Panc1 (cell line): ENCODE measurements at regions not wholly inside any gene's neighbourhood (a gene's known extent, or its start where the extent isn't known, plus 50 kb on each side); places are given as distances from the start of the nearest gene placed in this dataset.

ENCODE experiments used
- ATAC-seq: fragments of 200-7000 bp; cut with Tn5 transposase; 2 replicates; pipeline ENCODE4 v1.9.1; 2020; ENCODE audit warnings: mild to moderate bottlenecking, moderate library complexity
- BruUV-seq: library from RNA; stranded (reverse); fragments of 400-500 nt; replicated peaks from 2 replicates; lab custom pipeline; 2021; lab: Mats Ljungman, UMichigan
- CTCF ChIA-PET: fragments of 300-600 bp; sonication (Branson Sonifier 250); formaldehyde crosslinking; loops from one replicate; lab custom pipeline; 2022; ENCODE audit warnings: antibody characterized with exemption; lab: Charles Lee
- POLR2A ChIA-PET: fragments of 300-600 bp; sonication (Branson Sonifier 250); formaldehyde crosslinking; loops from one replicate; lab custom pipeline; 2022; ENCODE audit warnings: antibody characterized with exemption; lab: Charles Lee
- DNase-seq: peaks from one replicate; pipeline ENCODE4 v3.0.0-alpha.2; 2010; ENCODE audit warnings: low read depth, low spot score
- H3K27ac ChIP-seq: 2 replicates; pipeline ENCODE4 v1.5.1; 2011; ENCODE audit warnings: mild to moderate bottlenecking, low read length, inconsistent platforms
- H3K27me3 ChIP-seq: fragments of 200-500 bp; sonication (Bioruptor generic); 2 replicates; pipeline ENCODE4 v1.6.0; 2014; ENCODE audit warnings: low read length, inconsistent platforms; ENCODE audit not compliant: control insufficient read depth, insufficient read depth
- H3K36me3 ChIP-seq: fragments of 200-500 bp; sonication (Bioruptor generic); 2 replicates; pipeline ENCODE4 v1.5.1; 2014; ENCODE audit warnings: inconsistent platforms, mild to moderate bottlenecking, low read length, moderate library complexity; ENCODE audit not compliant: control insufficient read depth, insufficient read depth
- H3K4me1 ChIP-seq: 2 replicates; pipeline ENCODE4 v1.5.1; 2011; ENCODE audit warnings: inconsistent platforms, mild to moderate bottlenecking, low read length, moderate library complexity; ENCODE audit not compliant: control insufficient read depth, insufficient read depth
- H3K4me3 ChIP-seq, 2 experiments: 2 replicates each; pipeline ENCODE4 v1.5.1; 2011 to 2012; ENCODE audit warnings: low read depth in 2 of 2, low read length in 2 of 2, mild to moderate bottlenecking in 2 of 2, inconsistent platforms in 1 of 2, moderate library complexity in 1 of 2
- H3K9me3 ChIP-seq: fragments of 200-500 bp; sonication (Bioruptor generic); 2 replicates; pipeline ENCODE4 v1.5.1; 2014; ENCODE audit warnings: low read depth, mild to moderate bottlenecking, inconsistent platforms, low read length, moderate library complexity; ENCODE audit not compliant: control insufficient read depth, insufficient read depth
- CTCF ChIP-seq: fragments of 450-650 bp; IDR thresholded peaks from 2 replicates; pipeline ENCODE4 v1.5.1; 2017; ENCODE audit warnings: mild to moderate bottlenecking
- POLR2AphosphoS5 ChIP-seq: IDR thresholded peaks from 2 replicates; pipeline ENCODE4 v1.6.1; 2012; ENCODE audit warnings: mild to moderate bottlenecking, low read depth, low read length, moderate library complexity
- REST ChIP-seq, 2 experiments: IDR thresholded peaks; 2 replicates each; pipeline ENCODE4 v1.6.1; 2011 to 2012; ENCODE audit warnings: low read depth in 2 of 2, control low read depth in 1 of 2, low read length in 1 of 2, mild to moderate bottlenecking in 1 of 2, moderate library complexity in 1 of 2; ENCODE audit not compliant: insufficient read depth in 1 of 2
- SIN3A ChIP-seq: IDR thresholded peaks from 2 replicates; pipeline ENCODE4 v1.6.1; 2012; ENCODE audit warnings: low read depth, mild to moderate bottlenecking, low read length, moderate library complexity, borderline replicate concordance; ENCODE audit not compliant: insufficient read depth
- TCF7L2 ChIP-seq: IDR thresholded peaks from 2 replicates; pipeline ENCODE4 v1.6.1; 2011; ENCODE audit warnings: mild to moderate bottlenecking, low read depth, low read length, inconsistent platforms
- in situ Hi-C: cut with HindIII; loops from 2 replicates; pipeline ENCODE4 v1.10.0; 2016; ENCODE audit warnings: low sequenced_read_pairs, low pct_unique_long_range_greater_than_20kb
- intact Hi-C: fragments of 100-400 bp; cut with micrococcal nuclease; formaldehyde crosslinking; loops from one replicate; pipeline ENCODE4 v1.10.0; 2022; ENCODE audit not compliant: unreplicated experiment

- intact Hi-C loops = no loop called here
- no peaks in the 10 kb centered on the region for H3K36me3 ChIP-seq
- H3K4me3 ChIP-seq = no peak overlapping the region
- H3K27me3 ChIP-seq = no peaks in the 10 kb centered on the region
- H3K9me3 ChIP-seq = peaks cover 9% of the 10 kb centered on the region; the same call in 1 of the 2 replicates
- ChIA-PET POLR2A (no interaction called here), CTCF (no interaction called here)
- peak overlapping the region; percentile 67 for H3K27ac ChIP-seq
- TF ChIP-seq REST (IDR thresholded peaks at IDR 0.05; ENCODE audit: insufficient read depth in 1 of 2, low read depth in 2 of 2, low read length in 1 of 2) (no peak), SIN3A (no peak), POLR2AphosphoS5 (peak; percentile 27; the same call in 1 of the 2 replicates), TCF7L2 (peak; percentile 43; the same call in 1 of the 2 replicates), CTCF (no peak)
- BruUV-seq = no TSS peak
- ATAC-seq (peak; percentile 75), DNase-seq (no peak)
- peaks cover 28% of the 10 kb centered on the region for H3K4me1 ChIP-seq
- in situ Hi-C loops = no loop called here
Measured at GRCh38 chr15:70427167-70428120, 329.7 kb upstream of the TLE3 start.

GRCh38 chr15:70426096-70426821 lies 328.5 kb upstream of the TLE3 start:
- BruUV-seq = no TSS peak
- no peaks in the 10 kb centered on the region for H3K27me3 ChIP-seq
- H3K4me1 ChIP-seq = peaks cover 28% of the 10 kb centered on the region
- CTCF ChIA-PET = interaction anchor here (0.6 kb wide), 1 partner anchor 63 kb away, joined by 3 read pairs; no protein-coding TSS in a partner anchor
- peak; percentile 24 for DNase-seq
- H3K36me3 ChIP-seq = no peaks in the 10 kb centered on the region
- H3K27ac ChIP-seq = peak overlapping the region; percentile 67
- in situ Hi-C loops = no loop called here
- TF ChIP-seq REST (IDR thresholded peaks at IDR 0.05; ENCODE audit: insufficient read depth in 1 of 2, low read depth in 2 of 2, low read length in 1 of 2) (peak; percentile 76 to 84), CTCF (no peak), SIN3A (no peak)
- no peak overlapping the region for H3K4me3 ChIP-seq
- POLR2A ChIA-PET = interaction anchor here (0.6 kb wide), 1 partner anchor 122 kb away, joined by 5 read pairs; no protein-coding TSS in a partner anchor
- intact Hi-C loops = no loop called here
- peaks cover 9% of the 10 kb centered on the region; the same call in 1 of the 2 replicates for H3K9me3 ChIP-seq
- ATAC-seq = peak; percentile 84
